Right atrium auricular region (tissue), 2 donors: ENCODE measurements at regions not wholly inside any gene's neighbourhood (a gene's known extent, or its start where the extent isn't known, plus 50 kb on each side); places are given as distances from the start of the nearest gene placed in this dataset.

ENCODE experiments used
- DNase-seq: peaks from one replicate; pipeline ENCODE4 v3.0.0-alpha.2; 2019; ENCODE audit warnings: low spot score
- H3K27ac ChIP-seq, 2 donors: fragments of 200-600 bp; sonication (generic); 1 replicate in 1 of 2; 2 replicates in 1 of 2; pipeline ENCODE4 v1.5.1; 2016 to 2019
- H3K27me3 ChIP-seq, 2 donors: fragments of 200-600 bp; sonication (generic); one replicate each; pipeline versions ENCODE4 v1.5.1 to v1.6.0; 2017 to 2019
- H3K36me3 ChIP-seq: fragments of 200-600 bp; sonication (generic); one replicate; pipeline ENCODE4 v1.5.1; 2016
- H3K4me1 ChIP-seq, 2 donors: fragments of 200-600 bp; sonication (generic); one replicate each; pipeline versions ENCODE4 v1.5.1 to v1.6.0; 2017 to 2019
- H3K4me3 ChIP-seq, 2 donors: fragments of 200-600 bp; sonication (generic); 1 replicate in 1 of 2; 2 replicates in 1 of 2; pipeline ENCODE4 v1.5.1; 2017 to 2019; ENCODE audit warnings: mild to moderate bottlenecking in 1 of 2, moderate library complexity in 1 of 2
- H3K9me3 ChIP-seq, 2 donors: fragments of 200-600 bp; sonication (generic); one replicate each; pipeline ENCODE4 v1.5.1; 2019
- CTCF ChIP-seq, 2 donors: fragments of 200-600 bp; sonication (generic); IDR thresholded peaks; one replicate each; pipeline ENCODE4 v1.5.1; 2019; ENCODE audit warnings: antibody characterized with exemption in 2 of 2

- Histone ChIP-seq H3K27ac (no peak overlapping the region), H3K36me3 (no peaks in the 10 kb centered on the region), H3K4me3 (no peak overlapping the region), H3K27me3 (no peaks in the 10 kb centered on the region), H3K4me1 (no peaks in the 10 kb centered on the region), H3K9me3 (no peaks in the 10 kb centered on the region)
- TF ChIP-seq CTCF (IDR thresholded peaks at IDR 0.05): no peak
- no peak for DNase-seq
Observed at GRCh38 chr18:27662537-27662936, 477.4 kb upstream of the CHST9 start.

DNA sequence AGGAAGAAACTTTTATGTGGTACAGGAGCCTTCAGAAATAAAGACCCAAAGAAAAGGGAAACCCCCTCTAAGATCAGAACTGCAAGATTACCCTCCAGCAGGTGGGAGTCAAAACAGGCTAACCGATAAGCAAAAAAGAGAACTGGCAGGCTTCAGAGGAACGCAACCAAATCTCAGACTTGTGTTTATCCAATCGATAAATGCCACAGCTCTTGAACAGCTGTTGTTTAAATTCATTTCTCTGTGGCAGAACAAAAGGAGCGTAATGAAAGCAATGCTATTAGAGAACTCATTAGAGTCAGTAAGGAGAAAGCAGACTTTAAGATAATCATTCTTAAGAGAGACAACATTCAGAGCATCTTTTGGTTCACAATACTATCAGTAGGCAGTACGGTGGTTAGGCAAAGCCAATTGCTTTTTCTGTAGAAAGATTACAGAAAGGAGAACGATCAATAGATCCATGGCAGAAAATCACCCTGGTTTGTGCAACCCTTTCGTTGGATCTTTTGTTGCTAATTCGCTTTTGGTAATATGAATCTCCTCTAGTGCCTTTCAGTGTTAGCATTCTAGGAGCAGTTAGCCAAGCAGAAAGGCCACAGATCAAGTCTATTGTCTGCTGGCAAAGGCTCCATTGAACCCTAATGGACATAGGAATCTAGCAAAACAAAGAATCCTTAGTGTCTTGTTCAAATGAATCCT lies 476.4 kb upstream of the CHST9 start:
- no peak for DNase-seq

DNA sequence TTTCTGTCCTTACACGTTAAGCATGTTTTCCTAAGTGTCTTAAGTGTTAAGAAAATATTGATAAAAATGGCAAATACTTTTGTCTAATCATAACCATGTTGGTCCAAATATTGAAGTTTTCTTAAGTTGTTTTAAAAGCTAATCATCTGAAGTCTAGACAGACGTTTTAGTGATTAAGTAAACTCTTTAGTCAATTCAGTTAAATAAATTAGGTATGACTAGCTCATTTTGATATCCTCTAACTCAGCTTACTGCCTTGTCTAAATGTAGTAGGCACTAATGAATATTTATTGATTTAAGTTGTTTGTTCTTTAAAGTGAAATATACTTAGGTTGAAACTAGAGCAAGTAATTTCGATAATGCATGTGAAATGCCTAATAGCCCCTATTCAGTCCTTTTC lies 471.8 kb upstream of the CHST9 start:
- Histone ChIP-seq H3K4me3 (no peak overlapping the region), H3K27ac (no peak overlapping the region), H3K4me1 (no peaks in the 10 kb centered on the region), H3K36me3 (no peaks in the 10 kb centered on the region), H3K9me3 (no peaks in the 10 kb centered on the region), H3K27me3 (no peaks in the 10 kb centered on the region)
- TF ChIP-seq CTCF (IDR thresholded peaks at IDR 0.05): no peak
- DNase-seq: no peak

More for the DNA sequence above, 476.4 kb upstream of the CHST9 start:
- no peaks in the 10 kb centered on the region for H3K36me3 ChIP-seq
- H3K27me3 ChIP-seq: no peaks in the 10 kb centered on the region
- no peaks in the 10 kb centered on the region for H3K9me3 ChIP-seq
- no peak for TF ChIP-seq CTCF (IDR thresholded peaks at IDR 0.05)
- H3K4me3 ChIP-seq: no peak overlapping the region
- H3K4me1 ChIP-seq: no peaks in the 10 kb centered on the region
- no peak overlapping the region for H3K27ac ChIP-seq

DNA sequence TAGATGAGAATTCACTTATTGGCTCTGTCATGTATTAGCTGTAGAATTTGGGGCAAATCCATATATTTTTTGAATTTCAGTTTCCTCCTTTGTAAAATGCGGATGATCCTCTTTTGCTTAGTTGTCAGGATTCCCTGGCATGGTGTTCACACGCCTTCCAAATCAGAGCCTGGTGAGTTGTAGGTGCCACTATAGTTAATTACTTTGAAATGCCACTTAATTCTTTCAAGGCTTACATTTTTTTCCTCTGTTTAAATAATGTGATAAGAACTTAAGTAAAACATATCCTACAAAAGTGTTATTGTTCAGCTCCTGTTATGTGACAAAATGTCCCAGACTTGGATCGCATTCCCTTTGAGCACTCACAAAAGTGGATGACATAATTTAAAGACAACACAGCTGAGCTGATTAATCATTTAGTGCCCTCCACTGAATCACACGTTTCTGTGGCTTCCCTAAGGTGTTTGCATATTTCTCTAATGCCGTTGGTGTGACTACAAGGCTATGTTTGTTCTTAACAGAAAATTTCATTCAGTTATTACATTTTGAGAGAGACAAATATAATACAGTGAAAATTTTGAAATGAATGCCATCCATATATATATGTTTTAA lies 471.2 kb upstream of the CHST9 start:
- Histone ChIP-seq H3K4me3 (no peak overlapping the region), H3K27ac (peak overlapping the region in 1 of 2 donors; percentile 30), H3K9me3 (no peaks in the 10 kb centered on the region), H3K27me3 (no peaks in the 10 kb centered on the region), H3K4me1 (no peaks in the 10 kb centered on the region), H3K36me3 (no peaks in the 10 kb centered on the region)
- no peak for DNase-seq
- no peak for TF ChIP-seq CTCF (IDR thresholded peaks at IDR 0.05)

- H3K9me3 ChIP-seq: no peaks in the 10 kb centered on the region
- H3K4me1 ChIP-seq: no peaks in the 10 kb centered on the region
- no peak overlapping the region for H3K4me3 ChIP-seq
Observed at GRCh38 chr18:27653247-27653646, 468.1 kb upstream of the CHST9 start.

More at GRCh38 chr18:27653247-27653646, 468.1 kb upstream of the CHST9 start:
- DNase-seq: no peak
- Histone ChIP-seq H3K36me3 (no peaks in the 10 kb centered on the region), H3K27ac (no peak overlapping the region), H3K27me3 (no peaks in the 10 kb centered on the region)
- no peak for TF ChIP-seq CTCF (IDR thresholded peaks at IDR 0.05)
